Calu3 (cell line): ENCODE measurements at regions not wholly inside any gene's neighbourhood (a gene's known extent, or its start where the extent isn't known, plus 50 kb on each side); places are given as distances from the start of the nearest gene placed in this dataset.

ENCODE experiments used
- BruUV-seq: library from RNA; stranded (reverse); fragments of 400-500 nt; replicated peaks from 2 replicates; lab custom pipeline; 2021; lab: Mats Ljungman, UMichigan
- CTCF ChIA-PET: fragments of 300-600 bp; sonication (Branson Sonifier 250); formaldehyde crosslinking; loops from one replicate; lab custom pipeline; 2022; ENCODE audit warnings: antibody characterized with exemption; lab: Charles Lee
- DNase-seq: peaks from one replicate; pipeline ENCODE4 v3.0.0; 2022
- H3K27ac Mint-ChIP-seq: one replicate; pipeline ENCODE4 v1.8.0; 2022; ENCODE audit warnings: mixed read lengths; ENCODE audit not compliant: unreplicated experiment
- H3K27me3 Mint-ChIP-seq: one replicate; pipeline ENCODE4 v1.8.0; 2022; ENCODE audit warnings: mixed read lengths; ENCODE audit not compliant: unreplicated experiment
- H3K36me3 Mint-ChIP-seq: one replicate; pipeline ENCODE4 v1.8.0; 2022; ENCODE audit warnings: mild to moderate bottlenecking, moderate library complexity, mixed read lengths; ENCODE audit not compliant: insufficient read depth, unreplicated experiment
- H3K4me1 Mint-ChIP-seq: one replicate; pipeline ENCODE4 v1.8.0; 2022; ENCODE audit warnings: mild to moderate bottlenecking, low read depth, mixed read lengths; ENCODE audit not compliant: unreplicated experiment
- H3K4me3 Mint-ChIP-seq: one replicate; pipeline ENCODE4 v1.8.0; 2022; ENCODE audit warnings: mild to moderate bottlenecking, low read depth, moderate library complexity, mixed read lengths; ENCODE audit not compliant: unreplicated experiment
- H3K9me3 Mint-ChIP-seq: one replicate; pipeline ENCODE4 v1.8.0; 2022; ENCODE audit warnings: low read depth, mixed read lengths; ENCODE audit not compliant: unreplicated experiment
- CTCF ChIP-seq: fragments of 200-600 bp; IDR thresholded peaks from one replicate; pipeline ENCODE4 v1.8.0; 2022; ENCODE audit warnings: antibody characterized with exemption; ENCODE audit not compliant: unreplicated experiment
- intact Hi-C: fragments of 100-400 bp; cut with micrococcal nuclease; formaldehyde crosslinking; loops from one replicate; pipeline ENCODE4 v1.10.0; 2022; ENCODE audit not compliant: unreplicated experiment

- no peak for TF ChIP-seq CTCF
- BruUV-seq, result no TSS peak
Measured at GRCh38 chr9:7320841-7321240, 478.7 kb downstream of the DMAC1 start.

GRCh38 chr9:7320139-7320538 lies 479.4 kb downstream of the DMAC1 start:
- H3K36me3 Mint-ChIP-seq, result no peaks in the 10 kb centered on the region
- DNase-seq, result no peak
- BruUV-seq, result no TSS peak
- CTCF ChIA-PET, result no interaction called here
- intact Hi-C loops, result loop anchor here (5.0 kb wide), 1 partner anchor 1682 kb away; no protein-coding TSS in a partner anchor
- no peaks in the 10 kb centered on the region for H3K9me3 Mint-ChIP-seq
- no peaks in the 10 kb centered on the region for H3K4me1 Mint-ChIP-seq
- H3K27me3 Mint-ChIP-seq, result peaks cover 26% of the 10 kb centered on the region
- no peak overlapping the region for H3K27ac Mint-ChIP-seq
- no peak overlapping the region for H3K4me3 Mint-ChIP-seq
- no peak for TF ChIP-seq CTCF

More at GRCh38 chr9:7320841-7321240, 478.7 kb downstream of the DMAC1 start:
- no peak for DNase-seq
- H3K9me3 Mint-ChIP-seq, result no peaks in the 10 kb centered on the region
- H3K4me3 Mint-ChIP-seq, result no peak overlapping the region
- no peaks in the 10 kb centered on the region for H3K4me1 Mint-ChIP-seq
- CTCF ChIA-PET, result no interaction called here
- H3K27ac Mint-ChIP-seq, result no peak overlapping the region
- peaks cover 19% of the 10 kb centered on the region for H3K27me3 Mint-ChIP-seq
- intact Hi-C loops, result loop anchor here (5.0 kb wide), 1 partner anchor 1681 kb away; no protein-coding TSS in a partner anchor
- no peaks in the 10 kb centered on the region for H3K36me3 Mint-ChIP-seq

GRCh38 chr9:7318920-7319319 lies 480.7 kb downstream of the DMAC1 start:
- intact Hi-C loops, result no loop called here
- DNase-seq, result no peak
- BruUV-seq, result no TSS peak
- Mint-ChIP-seq H3K4me1 (no peaks in the 10 kb centered on the region), H3K27ac (no peak overlapping the region), H3K9me3 (no peaks in the 10 kb centered on the region), H3K27me3 (peaks cover 34% of the 10 kb centered on the region), H3K36me3 (no peaks in the 10 kb centered on the region), H3K4me3 (no peak overlapping the region)
- no peak for TF ChIP-seq CTCF
- CTCF ChIA-PET, result interaction anchor here (0.7 kb wide), 1 partner anchor 325 kb away, joined by 3 read pairs; no protein-coding TSS in a partner anchor

GRCh38 chr9:7316967-7317366 lies 482.6 kb downstream of the DMAC1 start:
- H3K36me3 Mint-ChIP-seq, result no peaks in the 10 kb centered on the region
- no peak overlapping the region for H3K27ac Mint-ChIP-seq

More at GRCh38 chr9:7316967-7317366, 482.6 kb downstream of the DMAC1 start:
- CTCF ChIA-PET, result no interaction called here
- Mint-ChIP-seq H3K27me3 (peaks cover 48% of the 10 kb centered on the region), H3K4me1 (no peaks in the 10 kb centered on the region), H3K9me3 (peaks cover 3% of the 10 kb centered on the region), H3K4me3 (no peak overlapping the region)
- no peak for TF ChIP-seq CTCF
- BruUV-seq, result no TSS peak
- intact Hi-C loops, result no loop called here
- DNase-seq, result no peak
